Upper lobe of left lung (tissue), 4 donors: ENCODE measurements at regions not wholly inside any gene's neighbourhood (a gene's known extent, or its start where the extent isn't known, plus 50 kb on each side); places are given as distances from the start of the nearest gene placed in this dataset.

Source experiments
- POLR2A ChIP-seq, 4 donors: fragments of 450-650 bp; IDR thresholded peaks; one replicate each; pipeline ENCODE4 v1.5.1; 2016 to 2017; ENCODE audit warnings: antibody characterized with exemption in 4 of 4, mild to moderate bottlenecking in 2 of 4
- TF ChIP-seq, protein P1 (sequence below), 6 experiments: fragments of 450-650 bp in 4 of 6; fragments of 200-600 bp in 2 of 6; sonication (generic) in 2 of 6; IDR thresholded peaks; one replicate each; pipeline ENCODE4 v1.5.1; 2016 to 2019; ENCODE audit warnings: antibody characterized with exemption in 6 of 6

DNA sequence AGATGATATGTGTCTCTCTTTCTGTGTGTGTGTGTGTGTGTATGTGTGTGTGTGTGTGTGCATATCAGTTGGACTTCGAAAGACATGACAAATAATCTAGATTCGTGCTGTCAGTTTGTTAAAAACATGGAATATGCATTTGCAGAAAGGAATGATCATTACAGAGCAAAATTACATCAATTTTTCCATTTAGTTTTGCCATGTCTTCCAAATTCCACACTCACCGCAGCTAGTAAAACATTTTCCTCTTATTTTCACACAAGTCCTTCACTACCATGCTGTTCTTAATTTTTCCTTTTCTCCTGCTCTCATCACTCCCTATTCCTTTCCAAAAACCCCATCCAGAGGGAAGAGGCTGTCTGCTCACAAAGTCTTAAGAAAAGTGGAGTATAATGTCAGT lies 1191.4 kb upstream of the SLC39A10 start:
- TF ChIP-seq, protein P1, sequence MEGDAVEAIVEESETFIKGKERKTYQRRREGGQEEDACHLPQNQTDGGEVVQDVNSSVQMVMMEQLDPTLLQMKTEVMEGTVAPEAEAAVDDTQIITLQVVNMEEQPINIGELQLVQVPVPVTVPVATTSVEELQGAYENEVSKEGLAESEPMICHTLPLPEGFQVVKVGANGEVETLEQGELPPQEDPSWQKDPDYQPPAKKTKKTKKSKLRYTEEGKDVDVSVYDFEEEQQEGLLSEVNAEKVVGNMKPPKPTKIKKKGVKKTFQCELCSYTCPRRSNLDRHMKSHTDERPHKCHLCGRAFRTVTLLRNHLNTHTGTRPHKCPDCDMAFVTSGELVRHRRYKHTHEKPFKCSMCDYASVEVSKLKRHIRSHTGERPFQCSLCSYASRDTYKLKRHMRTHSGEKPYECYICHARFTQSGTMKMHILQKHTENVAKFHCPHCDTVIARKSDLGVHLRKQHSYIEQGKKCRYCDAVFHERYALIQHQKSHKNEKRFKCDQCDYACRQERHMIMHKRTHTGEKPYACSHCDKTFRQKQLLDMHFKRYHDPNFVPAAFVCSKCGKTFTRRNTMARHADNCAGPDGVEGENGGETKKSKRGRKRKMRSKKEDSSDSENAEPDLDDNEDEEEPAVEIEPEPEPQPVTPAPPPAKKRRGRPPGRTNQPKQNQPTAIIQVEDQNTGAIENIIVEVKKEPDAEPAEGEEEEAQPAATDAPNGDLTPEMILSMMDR (IDR thresholded peaks at IDR 0.05), result no peak
- TF ChIP-seq POLR2A (IDR thresholded peaks at IDR 0.05), result no peak
